22Rv1 (cell line): ENCODE measurements at regions not wholly inside any gene's neighbourhood (a gene's known extent, or its start where the extent isn't known, plus 50 kb on each side); places are given as distances from the start of the nearest gene placed in this dataset.

ENCODE experiments used
- ZFX ChIP-seq: fragments of 450-650 bp; IDR thresholded peaks from 2 replicates; pipeline ENCODE4 v1.6.1; 2017; ENCODE audit warnings: antibody characterized with exemption, borderline replicate concordance
- TF ChIP-seq, protein P1 (sequence below): fragments of 450-650 bp; IDR thresholded peaks from 2 replicates; pipeline ENCODE4 v1.5.1; 2017; ENCODE audit warnings: mild to moderate bottlenecking

DNA sequence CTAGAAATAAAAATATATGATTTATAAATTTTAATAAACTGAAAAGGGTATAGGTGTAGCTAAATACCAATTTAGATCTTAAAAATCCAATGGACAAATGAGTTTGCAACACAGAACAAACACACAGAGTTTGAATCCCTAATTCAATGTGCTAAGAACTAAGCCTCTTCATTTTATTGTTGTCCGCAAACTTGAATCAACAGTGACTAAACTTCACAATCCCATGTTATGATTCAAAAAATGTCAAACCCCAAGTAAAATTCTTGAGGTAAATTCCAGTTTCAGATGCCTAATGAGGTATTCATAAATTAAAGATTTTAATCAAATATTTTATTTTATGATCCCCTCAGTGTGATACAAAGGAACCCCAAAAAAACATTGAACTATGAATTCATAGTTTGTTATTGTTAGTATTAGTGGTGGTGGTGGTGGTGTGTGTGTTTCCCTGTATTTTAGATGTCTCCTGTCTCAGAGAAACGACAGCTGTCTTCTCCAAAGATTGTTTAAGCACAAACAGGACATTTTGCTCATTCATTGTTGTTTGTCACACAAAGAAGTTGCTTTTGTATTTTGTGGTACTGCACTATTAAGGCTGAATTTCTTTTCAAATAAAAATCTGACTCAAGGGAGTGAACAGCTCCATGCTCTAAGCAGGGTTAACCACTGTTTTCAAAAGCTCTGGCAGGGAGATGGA, 259.8 kb downstream of the OSR1 start:
- TF ChIP-seq, protein P1, sequence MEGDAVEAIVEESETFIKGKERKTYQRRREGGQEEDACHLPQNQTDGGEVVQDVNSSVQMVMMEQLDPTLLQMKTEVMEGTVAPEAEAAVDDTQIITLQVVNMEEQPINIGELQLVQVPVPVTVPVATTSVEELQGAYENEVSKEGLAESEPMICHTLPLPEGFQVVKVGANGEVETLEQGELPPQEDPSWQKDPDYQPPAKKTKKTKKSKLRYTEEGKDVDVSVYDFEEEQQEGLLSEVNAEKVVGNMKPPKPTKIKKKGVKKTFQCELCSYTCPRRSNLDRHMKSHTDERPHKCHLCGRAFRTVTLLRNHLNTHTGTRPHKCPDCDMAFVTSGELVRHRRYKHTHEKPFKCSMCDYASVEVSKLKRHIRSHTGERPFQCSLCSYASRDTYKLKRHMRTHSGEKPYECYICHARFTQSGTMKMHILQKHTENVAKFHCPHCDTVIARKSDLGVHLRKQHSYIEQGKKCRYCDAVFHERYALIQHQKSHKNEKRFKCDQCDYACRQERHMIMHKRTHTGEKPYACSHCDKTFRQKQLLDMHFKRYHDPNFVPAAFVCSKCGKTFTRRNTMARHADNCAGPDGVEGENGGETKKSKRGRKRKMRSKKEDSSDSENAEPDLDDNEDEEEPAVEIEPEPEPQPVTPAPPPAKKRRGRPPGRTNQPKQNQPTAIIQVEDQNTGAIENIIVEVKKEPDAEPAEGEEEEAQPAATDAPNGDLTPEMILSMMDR: no peak
- no peak for TF ChIP-seq ZFX
